ENCODE measurements at regions not wholly inside any gene's neighbourhood (a gene's known extent, or its start where the extent isn't known, plus 50 kb on each side); places are given as distances from the start of the nearest gene placed in this dataset.

- H3K4me1 ChIP-seq (ENCODE audit: low read length): no peaks in the 10 kb centered on the region
Measured at GRCh38 chr2:45285311-45285710, 276.1 kb upstream of the SIX2 start.

GRCh38 chr2:45284621-45284995 lies 275.4 kb upstream of the SIX2 start:
- no peaks in the 10 kb centered on the region for H4K20me1 ChIP-seq (ENCODE audit: insufficient read depth, low read length)
- H3K79me2 ChIP-seq (ENCODE audit: low read length): no peaks in the 10 kb centered on the region
- H3K4me3 ChIP-seq (ENCODE audit: low read length): no peak overlapping the region
- TF ChIP-seq CTCF (IDR thresholded peaks at IDR 0.05; ENCODE audit: low read length): no peak
- TF ChIP-seq EZH2 (optimal IDR thresholded peaks at IDR 0.05; ENCODE audit: low read depth, low read length): no peak
- TF ChIP-seq EZH2phosphoT487 (IDR thresholded peaks at IDR 0.05; ENCODE audit: low read length): no peak
- no peaks in the 10 kb centered on the region for H3K27me3 ChIP-seq (replicated peaks; ENCODE audit: insufficient read depth, low read length)
- H3K9ac ChIP-seq (ENCODE audit: low read length): no peak overlapping the region
- H3K4me2 ChIP-seq (ENCODE audit: low read depth, low read length): no peak overlapping the region
- H3K9me2 ChIP-seq (replicated peaks; ENCODE audit: insufficient read depth, low read length): no peaks in the 10 kb centered on the region
- H3F3A ChIP-seq (ENCODE audit: insufficient read depth, low read length): no peaks in the 10 kb centered on the region
- no peak overlapping the region for H3K27ac ChIP-seq (ENCODE audit: low read length)
- H3K4me1 ChIP-seq (ENCODE audit: low read length): no peaks in the 10 kb centered on the region
- H2AFZ ChIP-seq (ENCODE audit: low read length): no peak overlapping the region
- no peaks in the 10 kb centered on the region for H3K9me3 ChIP-seq (replicated peaks; ENCODE audit: insufficient read depth, low read length)
- DNase-seq: no peak
- H3K36me3 ChIP-seq (replicated peaks; ENCODE audit: insufficient read depth, low read length): no peaks in the 10 kb centered on the region

More at GRCh38 chr2:45285311-45285710, 276.1 kb upstream of the SIX2 start:
- no peaks in the 10 kb centered on the region for H3F3A ChIP-seq (ENCODE audit: insufficient read depth, low read length)
- H2AFZ ChIP-seq (ENCODE audit: low read length): no peak overlapping the region
- no peak overlapping the region for H3K4me2 ChIP-seq (ENCODE audit: low read depth, low read length)
- TF ChIP-seq EZH2 (optimal IDR thresholded peaks at IDR 0.05; ENCODE audit: low read depth, low read length): no peak
- no peaks in the 10 kb centered on the region for H4K20me1 ChIP-seq (ENCODE audit: insufficient read depth, low read length)
- no peaks in the 10 kb centered on the region for H3K27me3 ChIP-seq (replicated peaks; ENCODE audit: insufficient read depth, low read length)
- no peak overlapping the region for H3K27ac ChIP-seq (ENCODE audit: low read length)
- H3K9me2 ChIP-seq (replicated peaks; ENCODE audit: insufficient read depth, low read length): no peaks in the 10 kb centered on the region
- H3K36me3 ChIP-seq (replicated peaks; ENCODE audit: insufficient read depth, low read length): no peaks in the 10 kb centered on the region
- no peaks in the 10 kb centered on the region for H3K9me3 ChIP-seq (replicated peaks; ENCODE audit: insufficient read depth, low read length)
- no peak overlapping the region for H3K9ac ChIP-seq (ENCODE audit: low read length)
- H3K79me2 ChIP-seq (ENCODE audit: low read length): no peaks in the 10 kb centered on the region
- H3K4me3 ChIP-seq (ENCODE audit: low read length): no peak overlapping the region
- no peak for DNase-seq

- Histone ChIP-seq H3K27me3 (replicated peaks; ENCODE audit: insufficient read depth, low read length) (no peaks in the 10 kb centered on the region), H3K4me2 (ENCODE audit: low read depth, low read length) (no peak overlapping the region), H4K20me1 (ENCODE audit: insufficient read depth, low read length) (no peaks in the 10 kb centered on the region), H3K9me3 (replicated peaks; ENCODE audit: insufficient read depth, low read length) (no peaks in the 10 kb centered on the region), H3K9me2 (replicated peaks; ENCODE audit: insufficient read depth, low read length) (no peaks in the 10 kb centered on the region), H3K79me2 (ENCODE audit: low read length) (no peaks in the 10 kb centered on the region), H2AFZ (ENCODE audit: low read length) (no peak overlapping the region), H3F3A (ENCODE audit: insufficient read depth, low read length) (no peaks in the 10 kb centered on the region), H3K36me3 (replicated peaks; ENCODE audit: insufficient read depth, low read length) (no peaks in the 10 kb centered on the region), H3K9ac (ENCODE audit: low read length) (no peak overlapping the region), H3K4me1 (ENCODE audit: low read length) (no peaks in the 10 kb centered on the region), H3K27ac (ENCODE audit: low read length) (no peak overlapping the region), H3K4me3 (ENCODE audit: low read length) (no peak overlapping the region)
- TF ChIP-seq CTCF (IDR thresholded peaks at IDR 0.05; ENCODE audit: low read length): no peak
- no peak for DNase-seq
Measured at GRCh38 chr2:45283764-45284620, 274.7 kb upstream of the SIX2 start.

GRCh38 chr2:45282646-45283045 lies 273.4 kb upstream of the SIX2 start:
- H3K27me3 ChIP-seq (replicated peaks; ENCODE audit: insufficient read depth, low read length): no peaks in the 10 kb centered on the region
- no peaks in the 10 kb centered on the region for H3F3A ChIP-seq (ENCODE audit: insufficient read depth, low read length)
- H4K20me1 ChIP-seq (ENCODE audit: insufficient read depth, low read length): no peaks in the 10 kb centered on the region
- no peaks in the 10 kb centered on the region for H3K9me3 ChIP-seq (replicated peaks; ENCODE audit: insufficient read depth, low read length)
- H3K9me2 ChIP-seq (replicated peaks; ENCODE audit: insufficient read depth, low read length): no peaks in the 10 kb centered on the region
- no peak overlapping the region for H3K9ac ChIP-seq (ENCODE audit: low read length)
- H3K4me1 ChIP-seq (ENCODE audit: low read length): no peaks in the 10 kb centered on the region
- H3K4me2 ChIP-seq (ENCODE audit: low read depth, low read length): no peak overlapping the region
- TF ChIP-seq CTCF (IDR thresholded peaks at IDR 0.05; ENCODE audit: low read length) (no peak), EZH2phosphoT487 (IDR thresholded peaks at IDR 0.05; ENCODE audit: low read length) (no peak), EZH2 (optimal IDR thresholded peaks at IDR 0.05; ENCODE audit: low read depth, low read length) (no peak)
- DNase-seq: no peak
- no peak overlapping the region for H3K4me3 ChIP-seq (ENCODE audit: low read length)
- no peaks in the 10 kb centered on the region for H3K36me3 ChIP-seq (replicated peaks; ENCODE audit: insufficient read depth, low read length)
- no peak overlapping the region for H3K27ac ChIP-seq (ENCODE audit: low read length)
- H3K79me2 ChIP-seq (ENCODE audit: low read length): no peaks in the 10 kb centered on the region
- no peak overlapping the region for H2AFZ ChIP-seq (ENCODE audit: low read length)
